Kidney (tissue), 13 donors: ENCODE measurements at regions not wholly inside any gene's neighbourhood (a gene's known extent, or its start where the extent isn't known, plus 50 kb on each side); places are given as distances from the start of the nearest gene placed in this dataset.

ENCODE experiments used
- DNase-seq, 5 donors: peaks; one replicate each; pipeline ENCODE4 v3.0.0-alpha.2; 2013 to 2020
- FAIRE-seq: peaks from 2 replicates; lab custom pipeline; 2012; peaks lifted over from hg19 to GRCh38; lab: Jason Lieb, UNC
- H3K27ac ChIP-seq, 2 donors: one replicate each; pipeline ENCODE4 v1.7.0; 2013; ENCODE audit warnings: low read depth in 2 of 2, low read length in 2 of 2, inconsistent platforms in 1 of 2
- H3K27me3 ChIP-seq: one replicate; pipeline ENCODE4 v1.7.1; 2013; ENCODE audit warnings: low read length, inconsistent platforms; ENCODE audit not compliant: control insufficient read depth, insufficient read depth
- H3K36me3 ChIP-seq, 3 donors: one replicate each; pipeline versions ENCODE4 v1.7.0 to v1.7.1; 2013; ENCODE audit warnings: low read length in 3 of 3, control low read depth in 1 of 3, inconsistent platforms in 1 of 3; ENCODE audit not compliant: insufficient read depth in 3 of 3, control insufficient read depth in 2 of 3
- H3K4me1 ChIP-seq, 3 donors: one replicate each; pipeline versions ENCODE4 v1.7.0 to v1.7.1; 2013; ENCODE audit warnings: low read length in 3 of 3, inconsistent platforms in 1 of 3, low read depth in 1 of 3; ENCODE audit not compliant: control insufficient read depth in 2 of 3, insufficient read depth in 2 of 3
- H3K4me3 ChIP-seq, 3 donors: one replicate each; pipeline versions ENCODE4 v1.7.0 to v1.8.1; 2013; ENCODE audit warnings: low read length in 3 of 3, control low read depth in 1 of 3, inconsistent platforms in 1 of 3
- H3K9ac ChIP-seq, 3 donors: one replicate each; pipeline versions ENCODE4 v1.7.0 to v1.7.1; 2013; ENCODE audit warnings: low read length in 3 of 3, control low read depth in 1 of 3, inconsistent platforms in 1 of 3
- H3K9me3 ChIP-seq, 3 donors: one replicate each; pipeline versions ENCODE4 v1.7.0 to v1.7.1; 2013; ENCODE audit warnings: low read length in 3 of 3, control low read depth in 1 of 3, inconsistent platforms in 1 of 3; ENCODE audit not compliant: control insufficient read depth in 2 of 3, insufficient read depth in 1 of 3
- intact Hi-C: fragments of 100-400 bp; cut with DNase I; formaldehyde crosslinking; loops from one replicate; pipeline ENCODE4 v1.11.1; 2022
- TF ChIP-seq, protein P1 (sequence below): IDR thresholded peaks from 3 replicates; pipeline ENCODE4 v1.5.1; 2012; ENCODE audit warnings: mild to moderate bottlenecking, moderate library complexity, borderline replicate concordance; ENCODE audit not compliant: insufficient read depth; ENCODE audit errors: extremely low read depth
- donor health status: control.
- donor health status: control.
- donor health status: control.
- donor health status: control.
- donor health status: control.
- donor health status: DM: yes; HTN: yes; CAD: no.
- donor health status: Normal renal cell carcinoma (clear cell type).

DNA sequence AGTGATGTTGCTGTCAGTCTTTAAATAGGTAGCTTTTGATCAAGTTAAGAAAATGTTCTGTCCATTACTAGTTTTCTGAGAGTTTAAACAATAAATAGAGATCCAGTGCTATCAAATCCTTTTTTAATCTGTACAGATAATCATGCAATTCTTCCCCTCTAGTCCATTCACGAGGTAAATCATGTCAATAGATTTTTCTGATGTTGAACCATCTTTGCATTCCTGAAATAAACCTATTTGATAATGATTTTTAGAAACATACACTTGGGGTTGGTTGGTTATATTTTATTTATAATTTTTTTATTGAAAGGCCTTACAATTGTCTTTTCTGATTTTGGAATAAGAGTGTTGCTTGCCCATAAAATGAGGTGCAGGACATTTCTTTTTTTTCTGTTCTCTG lies 95.0 kb downstream of the FAM53A start:
- no peak for DNase-seq
- FAIRE-seq, result no peak
- H3K36me3 ChIP-seq, result no peaks in the 10 kb centered on the region
- intact Hi-C loops, result no loop called here
- H3K9me3 ChIP-seq, result peaks cover 0 to 21% (median 9%) of the 10 kb centered on the region in 3 donors
- H3K27ac ChIP-seq, result no peak overlapping the region
- H3K4me3 ChIP-seq, result no peak overlapping the region
- TF ChIP-seq, protein P1, sequence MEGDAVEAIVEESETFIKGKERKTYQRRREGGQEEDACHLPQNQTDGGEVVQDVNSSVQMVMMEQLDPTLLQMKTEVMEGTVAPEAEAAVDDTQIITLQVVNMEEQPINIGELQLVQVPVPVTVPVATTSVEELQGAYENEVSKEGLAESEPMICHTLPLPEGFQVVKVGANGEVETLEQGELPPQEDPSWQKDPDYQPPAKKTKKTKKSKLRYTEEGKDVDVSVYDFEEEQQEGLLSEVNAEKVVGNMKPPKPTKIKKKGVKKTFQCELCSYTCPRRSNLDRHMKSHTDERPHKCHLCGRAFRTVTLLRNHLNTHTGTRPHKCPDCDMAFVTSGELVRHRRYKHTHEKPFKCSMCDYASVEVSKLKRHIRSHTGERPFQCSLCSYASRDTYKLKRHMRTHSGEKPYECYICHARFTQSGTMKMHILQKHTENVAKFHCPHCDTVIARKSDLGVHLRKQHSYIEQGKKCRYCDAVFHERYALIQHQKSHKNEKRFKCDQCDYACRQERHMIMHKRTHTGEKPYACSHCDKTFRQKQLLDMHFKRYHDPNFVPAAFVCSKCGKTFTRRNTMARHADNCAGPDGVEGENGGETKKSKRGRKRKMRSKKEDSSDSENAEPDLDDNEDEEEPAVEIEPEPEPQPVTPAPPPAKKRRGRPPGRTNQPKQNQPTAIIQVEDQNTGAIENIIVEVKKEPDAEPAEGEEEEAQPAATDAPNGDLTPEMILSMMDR, result no peak
- no peaks in the 10 kb centered on the region for H3K27me3 ChIP-seq
- H3K4me1 ChIP-seq, result no peaks in the 10 kb centered on the region
- H3K9ac ChIP-seq, result no peak overlapping the region

DNA sequence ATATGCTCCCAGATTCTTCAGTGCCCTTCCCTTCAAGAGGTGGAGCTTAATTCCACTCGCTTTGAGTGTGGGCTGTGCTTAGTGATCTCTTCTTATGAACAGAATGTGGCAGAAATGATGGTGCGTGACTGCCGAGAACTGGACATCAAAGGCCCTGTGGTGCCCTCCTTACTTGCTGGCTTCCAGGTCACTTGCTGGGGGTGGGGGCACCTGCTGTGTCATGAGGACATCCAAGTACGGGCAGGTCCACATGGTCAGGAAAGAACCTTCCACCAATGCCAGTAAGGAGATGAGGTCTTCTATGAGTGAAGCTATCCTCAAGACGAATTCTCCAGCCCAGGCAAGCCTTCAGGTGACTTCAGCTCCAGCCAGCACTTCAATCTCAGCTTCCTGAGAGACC lies 95.8 kb downstream of the FAM53A start:
- TF ChIP-seq, protein P1, result no peak

DNA sequence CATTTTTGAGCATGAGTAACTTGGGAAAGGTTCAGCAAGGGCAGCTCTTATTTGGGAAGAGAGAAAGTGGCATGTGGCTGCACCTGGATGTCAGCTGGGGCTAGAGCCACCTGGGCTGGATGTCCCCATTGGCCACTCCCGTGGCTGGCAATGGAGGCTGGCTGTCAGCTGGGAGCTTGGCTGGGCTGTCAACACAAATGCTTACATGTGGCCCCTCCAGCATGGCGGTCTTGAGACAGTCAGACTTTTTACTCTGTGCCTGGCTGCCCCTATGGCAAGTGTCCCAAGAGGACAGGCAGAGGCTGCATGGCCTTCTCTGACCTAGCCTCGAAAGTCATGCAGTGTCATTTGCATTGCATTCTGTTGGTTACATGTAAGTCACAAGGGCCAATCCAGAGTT lies 99.6 kb downstream of the FAM53A start:
- H3K4me3 ChIP-seq, result no peak overlapping the region
- intact Hi-C loops, result no loop called here
- no peaks in the 10 kb centered on the region for H3K36me3 ChIP-seq
- peaks cover 0 to 10% (median 7%) of the 10 kb centered on the region in 3 donors for H3K9me3 ChIP-seq
- no peaks in the 10 kb centered on the region for H3K27me3 ChIP-seq
- TF ChIP-seq, protein P1, result no peak
- H3K9ac ChIP-seq, result no peak overlapping the region
- no peak overlapping the region for H3K27ac ChIP-seq
- DNase-seq (peak in 2 of 5 donors; percentile 20 to 53), FAIRE-seq (no peak)
- peaks cover 0 to under 1% (median 0%) of the 10 kb centered on the region in 3 donors for H3K4me1 ChIP-seq

More for the DNA sequence above, 95.8 kb downstream of the FAM53A start:
- H3K27me3 ChIP-seq, result no peaks in the 10 kb centered on the region
- H3K36me3 ChIP-seq, result no peaks in the 10 kb centered on the region
- H3K4me1 ChIP-seq, result no peaks in the 10 kb centered on the region
- peaks cover 0 to 21% (median 9%) of the 10 kb centered on the region in 3 donors for H3K9me3 ChIP-seq
- no peak overlapping the region for H3K27ac ChIP-seq
- H3K4me3 ChIP-seq, result no peak overlapping the region
- DNase-seq (peak in 1 of 5 donors; percentile 5), FAIRE-seq (no peak)
- H3K9ac ChIP-seq, result no peak overlapping the region
- intact Hi-C loops, result no loop called here

DNA sequence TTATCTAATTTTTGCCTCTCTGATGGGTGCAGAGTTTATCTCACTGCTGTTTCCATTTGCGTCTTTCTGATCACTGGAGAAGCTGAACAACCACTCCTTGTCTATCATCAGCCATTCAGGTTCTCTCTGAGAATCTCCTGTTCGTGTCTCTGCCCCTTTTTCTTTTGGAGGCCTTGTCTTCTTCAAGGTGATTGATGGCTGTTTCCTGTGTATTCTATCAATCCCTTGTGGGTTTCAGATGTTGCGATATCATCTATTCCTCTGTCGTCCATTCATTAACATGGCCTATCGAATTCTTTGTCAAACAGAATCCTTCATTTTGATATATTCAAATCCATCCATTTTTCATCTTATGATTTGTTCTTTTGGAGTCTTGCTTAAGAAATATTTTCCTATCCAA lies 100.3 kb downstream of the FAM53A start:
- H3K4me1 ChIP-seq, result peaks cover 0 to 3% (median 0%) of the 10 kb centered on the region in 3 donors
- TF ChIP-seq, protein P1, result no peak
- no peak overlapping the region for H3K9ac ChIP-seq
- H3K27me3 ChIP-seq, result no peaks in the 10 kb centered on the region
- no peak overlapping the region for H3K4me3 ChIP-seq
- H3K27ac ChIP-seq, result no peak overlapping the region
- no peaks in the 10 kb centered on the region for H3K36me3 ChIP-seq
- DNase-seq, result no peak
- intact Hi-C loops, result no loop called here
- no peak for FAIRE-seq
- H3K9me3 ChIP-seq, result peaks cover 0 to 8% (median 4%) of the 10 kb centered on the region in 3 donors
